ENCODE measurements at regions not wholly inside any gene's neighbourhood (a gene's known extent, or its start where the extent isn't known, plus 50 kb on each side); places are given as distances from the start of the nearest gene placed in this dataset.
"Not testable (repeated sequence)": the region's sequence is repeated elsewhere in the genome, so short reads cannot be mapped to it uniquely, and the experiment has no call there.

DNA sequence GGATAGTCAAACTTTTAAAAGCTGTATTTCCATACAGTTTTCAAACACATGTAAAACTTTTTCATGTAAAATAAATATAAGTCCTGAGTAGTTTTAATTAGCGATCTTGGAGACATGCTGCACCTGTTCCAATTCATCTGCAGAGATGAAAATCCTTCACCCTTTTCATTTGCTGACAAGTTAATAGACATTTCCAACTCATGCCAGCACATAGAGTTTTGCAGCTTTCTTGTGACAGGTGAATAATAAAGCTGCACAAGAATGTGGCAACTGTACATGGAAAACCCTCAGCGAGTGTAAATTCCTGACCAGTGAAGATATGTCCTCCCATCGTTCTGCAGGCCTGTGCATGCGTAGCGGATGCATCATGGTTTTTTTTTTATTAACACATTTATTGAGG lies 771.4 kb downstream of the TDRD15 start:
- no peaks in the 10 kb centered on the region for H3K27me3 Mint-ChIP-seq

DNA sequence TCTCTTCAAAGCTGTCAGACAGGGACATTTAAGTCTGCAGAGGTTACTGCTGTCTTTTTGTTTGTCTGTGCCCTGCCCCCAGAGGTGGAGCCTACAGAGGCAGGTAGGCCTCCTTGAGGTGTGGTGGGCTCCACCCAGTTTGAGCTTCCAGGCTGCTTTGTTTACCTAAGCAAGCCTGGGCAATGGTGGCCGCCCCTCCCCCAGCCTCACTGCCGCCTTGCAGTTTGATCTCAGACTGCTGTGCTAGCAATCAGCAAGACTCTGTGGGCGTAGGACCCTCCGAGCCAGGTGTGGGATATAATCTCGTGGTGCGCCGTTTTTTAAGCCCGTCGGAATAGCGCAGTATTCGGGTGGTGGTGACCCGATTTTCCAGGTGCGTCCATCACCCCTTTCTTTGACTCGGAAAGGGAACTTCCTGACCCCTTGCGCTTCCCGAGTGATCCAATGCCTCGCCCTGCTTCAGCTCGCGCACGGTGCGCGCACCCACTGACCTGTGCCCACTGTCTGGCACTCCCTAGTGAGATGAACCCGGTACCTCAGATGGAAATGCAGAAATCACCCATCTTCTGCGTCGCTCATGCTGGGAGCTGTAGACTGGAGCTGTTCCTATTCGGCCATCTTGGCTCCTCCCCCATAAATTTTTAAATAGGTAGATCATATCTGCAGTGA lies 785.1 kb downstream of the TDRD15 start:
- not testable (repeated sequence) for ATAC-seq (ENCODE audit: low read depth in 2 of 2); H3K36me3 Mint-ChIP-seq; H3K4me3 Mint-ChIP-seq; DNase-seq; H3K4me1 Mint-ChIP-seq; H3K9me3 Mint-ChIP-seq; H3K27me3 Mint-ChIP-seq; H3K27ac Mint-ChIP-seq

More for the DNA sequence above, 771.4 kb downstream of the TDRD15 start:
- Mint-ChIP-seq H3K9me3 (peaks cover 0 to 8% (median 4%) of the 10 kb centered on the region in 7 donors), H3K4me1 (no peaks in the 10 kb centered on the region), H3K4me3 (no peak overlapping the region), H3K27ac (no peak overlapping the region), H3K36me3 (no peaks in the 10 kb centered on the region)
- ATAC-seq (ENCODE audit: low read depth in 2 of 2) = no peak
- no peak for DNase-seq

DNA sequence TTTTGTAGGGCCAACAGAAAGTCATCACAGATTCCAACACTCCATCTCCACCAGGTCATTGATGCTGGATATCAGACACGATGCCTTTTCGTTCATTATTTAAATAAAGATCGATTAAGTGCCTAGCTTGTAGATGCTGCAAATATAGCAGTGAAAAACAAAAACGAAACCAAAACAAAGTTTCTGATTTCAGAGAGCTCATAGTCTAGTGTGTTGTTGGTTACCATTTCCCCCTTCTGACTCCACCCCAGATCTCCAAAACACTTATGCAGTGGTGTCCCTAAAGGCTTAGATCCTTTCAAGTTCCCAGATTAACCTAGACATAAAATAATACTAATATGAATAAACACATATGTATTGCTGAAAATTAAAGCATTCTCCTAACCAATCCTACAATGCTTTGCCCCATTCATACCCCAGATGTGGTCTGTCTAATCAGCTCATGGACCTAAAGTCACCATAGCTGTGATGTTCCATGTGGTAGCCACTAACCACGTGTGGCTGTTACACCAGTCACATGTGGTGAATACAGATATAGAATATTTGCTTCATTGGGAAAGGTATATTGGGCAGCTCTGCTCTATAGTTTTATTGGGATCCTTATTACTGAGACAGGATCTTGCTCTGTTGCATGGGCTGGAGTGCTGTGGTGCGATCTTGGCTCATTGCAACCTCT lies 787.2 kb downstream of the TDRD15 start:
- Mint-ChIP-seq H3K27ac (no peak overlapping the region), H3K9me3 (peaks cover 0 to 8% (median 5%) of the 10 kb centered on the region in 7 donors), H3K27me3 (no peaks in the 10 kb centered on the region), H3K36me3 (no peaks in the 10 kb centered on the region), H3K4me1 (no peaks in the 10 kb centered on the region), H3K4me3 (no peak overlapping the region)
- DNase-seq = no peak
- no peak for ATAC-seq (ENCODE audit: low read depth in 2 of 2)

DNA sequence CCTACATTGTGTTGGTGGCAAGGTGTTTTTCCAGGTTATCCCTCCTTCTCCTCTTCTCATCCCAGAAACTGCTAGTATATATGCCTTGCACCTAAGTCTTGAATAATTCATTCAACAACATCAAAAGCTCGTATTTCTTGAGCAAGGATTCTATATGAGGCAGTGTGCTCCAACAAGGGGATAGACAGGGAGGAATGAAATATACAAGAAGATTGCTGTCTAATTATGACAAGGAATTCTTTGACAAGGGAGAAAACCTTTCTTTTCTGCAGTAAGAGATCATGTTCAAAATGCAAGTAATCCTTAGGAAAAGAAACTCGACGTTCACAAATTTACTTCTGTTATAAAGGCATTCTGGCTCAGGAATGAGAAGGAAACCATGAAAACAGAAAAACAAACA lies 788.6 kb downstream of the TDRD15 start:
- Mint-ChIP-seq H3K4me1 (no peaks in the 10 kb centered on the region), H3K4me3 (no peak overlapping the region), H3K27me3 (no peaks in the 10 kb centered on the region), H3K9me3 (peaks cover 0 to 8% (median 5%) of the 10 kb centered on the region in 7 donors), H3K36me3 (no peaks in the 10 kb centered on the region), H3K27ac (no peak overlapping the region)
- DNase-seq = no peak
- no peak for ATAC-seq (ENCODE audit: low read depth in 2 of 2)

DNA sequence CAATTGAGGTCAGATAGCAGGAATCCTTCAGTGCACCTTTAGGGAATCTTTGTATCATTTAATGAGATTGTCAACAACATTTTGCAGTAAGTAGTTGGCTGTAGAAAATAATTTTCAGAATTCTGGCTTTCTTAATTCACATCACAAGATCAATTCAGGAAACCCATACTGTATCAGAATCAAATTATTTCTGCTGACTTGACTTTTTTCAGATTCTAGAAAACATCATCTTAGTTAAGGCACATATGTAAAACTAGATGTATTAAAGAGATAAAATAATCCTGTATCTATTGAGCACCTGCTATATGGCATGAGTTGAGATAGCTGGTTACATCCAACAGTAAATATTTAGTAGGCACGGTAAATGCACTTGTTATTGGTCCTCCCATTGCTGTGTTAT lies 791.4 kb downstream of the TDRD15 start:
- no peak for DNase-seq
- Mint-ChIP-seq H3K4me3 (no peak overlapping the region), H3K27ac (no peak overlapping the region), H3K27me3 (no peaks in the 10 kb centered on the region), H3K4me1 (no peaks in the 10 kb centered on the region), H3K9me3 (peaks cover 0 to 8% (median 5%) of the 10 kb centered on the region in 7 donors), H3K36me3 (no peaks in the 10 kb centered on the region)
- ATAC-seq (ENCODE audit: low read depth in 2 of 2) = no peak

DNA sequence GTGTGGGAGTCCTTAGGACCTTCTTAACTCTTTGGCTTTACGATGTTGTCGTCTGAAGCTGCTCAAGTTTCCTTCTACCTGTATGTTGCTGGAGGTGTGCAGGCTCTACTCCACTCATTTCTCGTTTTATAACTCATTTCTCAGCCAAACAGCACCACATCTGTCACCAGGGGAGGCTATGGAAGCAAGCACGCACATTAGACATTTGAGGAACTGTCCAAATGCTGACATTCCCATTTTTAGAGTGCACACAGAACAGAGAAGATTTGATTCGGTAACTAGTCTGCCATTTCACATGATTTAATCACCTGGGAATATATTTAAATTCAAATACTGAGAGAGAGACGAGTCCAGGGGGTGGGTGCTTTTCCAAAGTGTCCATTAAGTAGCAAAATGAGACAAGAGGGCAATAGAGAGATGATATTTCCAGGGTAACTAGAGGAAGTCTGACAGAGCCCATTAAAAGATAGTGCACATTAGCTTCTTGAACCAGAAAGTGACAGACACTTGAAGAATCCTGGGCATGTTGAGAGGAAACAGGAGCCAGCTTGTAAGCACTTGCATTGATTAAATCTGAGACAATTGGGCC lies 793.3 kb downstream of the TDRD15 start:
- Mint-ChIP-seq H3K4me1 (no peaks in the 10 kb centered on the region), H3K36me3 (no peaks in the 10 kb centered on the region), H3K27me3 (no peaks in the 10 kb centered on the region), H3K9me3 (peaks cover 0 to 7% (median 2%) of the 10 kb centered on the region in 7 donors), H3K27ac (no peak overlapping the region), H3K4me3 (no peak overlapping the region)
- no peak for ATAC-seq (ENCODE audit: low read depth in 2 of 2)
- DNase-seq = no peak

DNA sequence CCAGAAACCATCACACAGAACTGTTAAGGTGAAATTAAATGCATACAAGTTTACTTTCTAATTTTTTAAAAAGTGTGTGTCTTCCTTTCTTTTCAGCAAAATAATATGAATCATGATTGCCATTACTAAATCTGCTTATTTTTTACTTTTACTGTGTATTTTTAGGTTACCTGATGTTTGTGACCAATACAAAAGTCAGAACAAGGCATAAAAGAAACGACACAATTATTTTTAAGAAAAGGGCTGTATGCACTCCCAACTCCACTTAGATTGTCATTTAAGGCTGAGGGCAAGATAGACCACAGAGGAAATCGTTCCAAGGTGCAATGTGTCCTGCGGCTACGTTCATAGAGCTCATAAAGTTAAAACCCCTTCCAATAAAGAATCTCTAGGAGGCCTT lies 797.0 kb downstream of the TDRD15 start:
- Mint-ChIP-seq H3K36me3 (no peaks in the 10 kb centered on the region), H3K4me1 (no peaks in the 10 kb centered on the region), H3K27me3 (no peaks in the 10 kb centered on the region), H3K27ac (no peak overlapping the region), H3K4me3 (no peak overlapping the region), H3K9me3 (peaks cover 5 to 25% (median 11%) of the 10 kb centered on the region in 7 donors)
- no peak for ATAC-seq (ENCODE audit: low read depth in 2 of 2)
- DNase-seq = no peak

DNA sequence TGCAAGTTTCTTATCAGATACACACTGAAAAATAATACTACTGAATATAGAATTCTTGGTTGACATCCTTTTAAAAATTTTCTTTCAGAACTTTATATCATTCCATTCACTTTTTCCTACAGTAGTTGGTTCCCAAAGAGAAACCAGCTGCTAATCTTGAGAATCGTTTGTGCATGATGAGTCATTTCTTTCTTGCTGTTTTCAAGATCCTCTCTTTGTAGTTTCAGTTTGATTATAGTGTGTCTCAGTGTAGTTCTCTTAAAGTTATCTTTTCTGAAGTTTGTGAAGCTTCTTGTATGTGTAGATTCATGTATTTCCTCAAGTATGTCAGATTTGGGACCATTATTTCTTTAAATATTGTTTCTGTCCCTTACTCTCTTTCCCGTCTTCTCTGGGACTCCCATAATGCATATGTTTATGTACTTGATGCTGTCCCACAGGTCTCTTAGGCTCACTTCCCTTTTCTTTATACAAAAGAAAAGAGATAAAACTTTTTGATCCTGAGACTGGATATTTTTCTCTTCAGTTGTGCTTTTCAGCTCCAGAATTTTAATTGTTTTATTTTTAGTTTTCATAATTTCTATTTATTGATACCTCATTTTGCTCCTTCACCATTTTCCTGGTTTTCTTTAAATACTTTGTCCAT lies 801.0 kb downstream of the TDRD15 start:
- Mint-ChIP-seq H3K27ac (no peak overlapping the region), H3K4me1 (no peaks in the 10 kb centered on the region), H3K36me3 (no peaks in the 10 kb centered on the region), H3K27me3 (no peaks in the 10 kb centered on the region), H3K9me3 (peaks cover 5 to 48% (median 15%) of the 10 kb centered on the region in 7 donors), H3K4me3 (no peak overlapping the region)
- DNase-seq = no peak
- no peak for ATAC-seq (ENCODE audit: low read depth in 2 of 2)

DNA sequence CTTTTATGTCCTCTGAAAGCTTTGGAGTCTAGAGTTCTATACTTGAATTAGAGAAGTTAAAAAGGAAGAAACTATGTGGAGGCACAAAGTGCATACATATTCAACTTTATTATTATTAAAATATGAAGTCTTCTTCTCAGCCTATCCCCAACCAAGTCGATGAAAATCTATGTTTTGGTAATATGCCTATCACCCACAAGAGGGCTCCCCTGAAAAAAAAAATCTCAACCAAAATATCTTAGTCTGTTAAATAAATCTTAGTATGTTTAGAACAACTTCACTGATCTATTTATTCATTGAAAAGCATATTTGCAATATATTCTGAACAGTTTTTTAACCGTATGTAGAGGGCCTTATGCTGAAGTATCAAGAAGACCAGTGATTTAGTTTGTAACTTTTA lies 804.5 kb downstream of the TDRD15 start:
- peaks cover 2 to 47% (median 15%) of the 10 kb centered on the region in 7 donors for H3K9me3 Mint-ChIP-seq
- DNase-seq = no peak

DNA sequence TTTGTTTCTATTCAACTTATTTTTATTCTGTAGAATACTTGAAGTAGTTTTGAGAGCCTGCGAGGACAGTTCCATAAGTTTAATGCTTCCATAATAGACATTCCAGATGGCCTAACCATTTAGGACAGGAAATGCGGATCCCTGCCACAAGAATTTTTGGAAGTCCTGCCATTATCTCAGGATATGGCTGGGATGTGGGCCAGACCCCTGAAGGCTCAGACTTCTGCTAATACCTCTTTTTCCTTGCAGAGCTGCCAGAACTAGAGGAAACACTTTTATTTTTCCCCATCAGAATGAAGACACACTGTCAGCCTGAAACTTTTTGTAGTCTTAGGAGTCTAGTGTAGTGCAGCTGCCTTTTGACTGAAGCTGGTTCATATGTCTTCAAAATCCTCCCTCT lies 806.5 kb downstream of the TDRD15 start:
- Mint-ChIP-seq H3K4me3 (no peak overlapping the region), H3K9me3 (peaks cover 2 to 28% (median 9%) of the 10 kb centered on the region in 7 donors), H3K4me1 (no peaks in the 10 kb centered on the region), H3K36me3 (no peaks in the 10 kb centered on the region), H3K27ac (no peak overlapping the region), H3K27me3 (no peaks in the 10 kb centered on the region)
- no peak for ATAC-seq (ENCODE audit: low read depth in 2 of 2)
- DNase-seq = no peak

More for the DNA sequence above, 804.5 kb downstream of the TDRD15 start:
- ATAC-seq (ENCODE audit: low read depth in 2 of 2) = no peak
- H3K4me3 Mint-ChIP-seq = no peak overlapping the region
- H3K36me3 Mint-ChIP-seq = no peaks in the 10 kb centered on the region
- H3K27ac Mint-ChIP-seq = no peak overlapping the region
- H3K27me3 Mint-ChIP-seq = no peaks in the 10 kb centered on the region
- no peaks in the 10 kb centered on the region for H3K4me1 Mint-ChIP-seq

DNA sequence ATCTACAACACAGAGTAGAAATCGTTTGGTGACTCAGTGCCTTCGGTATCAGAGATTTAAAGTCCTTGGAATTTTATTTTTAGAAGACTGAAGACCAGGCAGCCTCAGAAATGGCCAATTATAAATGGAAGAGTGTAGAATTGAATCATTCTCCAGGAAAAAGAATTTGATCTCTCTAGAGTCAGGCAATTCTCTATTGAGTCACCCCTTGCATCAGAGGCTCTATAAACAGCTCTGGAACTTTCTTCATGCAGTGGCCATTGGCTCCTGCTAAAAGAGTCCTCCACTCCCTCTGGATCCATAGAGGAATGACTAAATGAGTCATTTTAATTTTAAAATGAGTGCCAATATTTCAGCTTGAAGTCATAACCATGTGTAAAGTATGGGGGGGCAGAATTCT lies 816.2 kb downstream of the TDRD15 start:
- Mint-ChIP-seq H3K27me3 (no peaks in the 10 kb centered on the region), H3K4me1 (no peaks in the 10 kb centered on the region), H3K9me3 (peaks cover 0 to 10% (median 6%) of the 10 kb centered on the region in 7 donors), H3K27ac (no peak overlapping the region), H3K4me3 (no peak overlapping the region), H3K36me3 (no peaks in the 10 kb centered on the region)
- no peak for DNase-seq
- no peak for ATAC-seq (ENCODE audit: low read depth in 2 of 2)

DNA sequence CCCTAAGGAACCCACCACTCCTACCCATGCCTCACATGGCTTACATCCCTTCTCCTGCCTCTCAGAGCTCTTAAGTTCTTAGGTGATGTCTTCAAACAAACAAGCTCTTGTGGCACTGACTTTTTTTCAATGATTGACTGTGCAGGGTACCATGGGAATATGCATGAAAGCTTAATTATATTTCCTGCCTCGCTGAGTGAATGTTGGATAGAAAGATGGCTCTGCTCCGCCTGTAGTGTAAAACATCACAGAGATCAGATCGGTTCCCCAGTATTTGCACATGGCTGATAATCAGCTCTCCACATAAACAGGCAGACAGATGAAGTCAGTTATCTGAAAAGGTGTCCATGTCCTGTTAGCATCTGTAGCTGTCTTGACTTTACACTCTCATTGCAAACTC lies 820.8 kb downstream of the TDRD15 start:
- Mint-ChIP-seq H3K36me3 (no peaks in the 10 kb centered on the region), H3K4me1 (no peaks in the 10 kb centered on the region), H3K27ac (no peak overlapping the region), H3K4me3 (no peak overlapping the region), H3K9me3 (peaks cover 2 to 11% (median 7%) of the 10 kb centered on the region in 7 donors), H3K27me3 (no peaks in the 10 kb centered on the region)
- ATAC-seq (ENCODE audit: low read depth in 2 of 2) (no peak), DNase-seq (no peak)

DNA sequence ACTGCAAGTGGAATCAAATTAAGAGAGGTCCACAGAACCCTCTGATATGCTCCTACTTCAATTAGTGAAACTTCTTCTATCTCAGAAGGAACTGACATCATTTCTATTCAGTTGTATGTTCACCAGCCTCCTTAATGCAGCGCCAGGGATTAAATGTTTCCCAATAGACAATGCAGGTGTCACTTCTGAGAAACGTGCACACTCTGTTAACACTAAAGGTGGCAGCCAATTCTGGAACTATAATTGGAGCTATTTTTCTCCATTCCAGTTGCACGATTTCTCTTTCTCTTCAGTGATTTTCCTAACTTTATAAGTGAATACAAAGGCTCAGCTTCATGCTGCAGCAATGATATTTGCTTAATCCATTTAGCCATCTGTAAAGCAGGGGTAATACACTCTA lies 821.9 kb downstream of the TDRD15 start:
- ATAC-seq (ENCODE audit: low read depth in 2 of 2) = no peak
- DNase-seq = no peak
- Mint-ChIP-seq H3K9me3 (peaks cover 2 to 11% (median 7%) of the 10 kb centered on the region in 7 donors), H3K4me3 (no peak overlapping the region), H3K27ac (no peak overlapping the region), H3K36me3 (no peaks in the 10 kb centered on the region), H3K4me1 (no peaks in the 10 kb centered on the region), H3K27me3 (no peaks in the 10 kb centered on the region)

DNA sequence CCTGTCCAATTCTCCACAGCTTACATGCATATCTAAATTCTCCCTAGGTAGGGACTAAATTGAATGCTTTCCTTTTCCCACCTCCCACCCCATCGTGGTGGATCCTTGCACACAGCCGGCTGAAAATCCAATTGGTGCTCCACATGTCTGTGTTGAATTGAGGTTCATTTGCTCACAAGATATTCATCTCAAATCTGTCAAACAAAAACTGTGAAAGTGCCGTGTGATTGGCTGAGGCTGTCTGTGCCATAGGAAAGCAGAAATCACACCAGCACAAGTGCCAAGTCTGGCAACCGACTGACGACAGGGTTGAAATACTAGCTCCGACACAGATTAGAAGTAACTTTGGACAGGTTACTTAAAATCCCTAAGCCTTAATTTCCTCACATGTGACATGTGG lies 823.3 kb downstream of the TDRD15 start:
- no peak overlapping the region for H3K27ac Mint-ChIP-seq
- H3K36me3 Mint-ChIP-seq = no peaks in the 10 kb centered on the region
- no peak for ATAC-seq (ENCODE audit: low read depth in 2 of 2)
- H3K4me3 Mint-ChIP-seq = no peak overlapping the region
- H3K9me3 Mint-ChIP-seq = peaks cover 0 to 11% (median 5%) of the 10 kb centered on the region in 7 donors
- no peaks in the 10 kb centered on the region for H3K27me3 Mint-ChIP-seq
- H3K4me1 Mint-ChIP-seq = no peaks in the 10 kb centered on the region
- DNase-seq = no peak
